ENCODE measurements at regions not wholly inside any gene's neighbourhood (a gene's known extent, or its start where the extent isn't known, plus 50 kb on each side); places are given as distances from the start of the nearest gene placed in this dataset.

DNA sequence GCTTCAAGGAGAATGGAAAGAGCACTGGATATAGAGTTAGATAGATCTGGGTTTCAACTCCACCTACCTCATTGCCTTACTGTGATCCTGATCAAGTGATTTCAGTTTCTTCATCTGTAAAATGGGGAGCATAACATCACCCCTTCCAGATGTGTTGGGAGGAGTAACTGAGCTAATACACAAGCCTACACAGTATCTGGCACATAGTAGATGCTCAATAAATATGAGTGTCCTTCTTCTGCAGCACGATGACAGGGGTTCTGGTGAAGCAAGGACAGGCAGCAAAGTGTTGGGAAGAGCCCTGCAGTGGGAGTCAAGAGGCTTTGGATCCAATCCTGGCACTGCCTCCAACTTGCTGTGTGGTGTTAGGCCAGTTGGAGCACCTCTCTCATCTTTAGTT lies 270.0 kb downstream of the UACA start:
- DNase-seq: no peak

DNA sequence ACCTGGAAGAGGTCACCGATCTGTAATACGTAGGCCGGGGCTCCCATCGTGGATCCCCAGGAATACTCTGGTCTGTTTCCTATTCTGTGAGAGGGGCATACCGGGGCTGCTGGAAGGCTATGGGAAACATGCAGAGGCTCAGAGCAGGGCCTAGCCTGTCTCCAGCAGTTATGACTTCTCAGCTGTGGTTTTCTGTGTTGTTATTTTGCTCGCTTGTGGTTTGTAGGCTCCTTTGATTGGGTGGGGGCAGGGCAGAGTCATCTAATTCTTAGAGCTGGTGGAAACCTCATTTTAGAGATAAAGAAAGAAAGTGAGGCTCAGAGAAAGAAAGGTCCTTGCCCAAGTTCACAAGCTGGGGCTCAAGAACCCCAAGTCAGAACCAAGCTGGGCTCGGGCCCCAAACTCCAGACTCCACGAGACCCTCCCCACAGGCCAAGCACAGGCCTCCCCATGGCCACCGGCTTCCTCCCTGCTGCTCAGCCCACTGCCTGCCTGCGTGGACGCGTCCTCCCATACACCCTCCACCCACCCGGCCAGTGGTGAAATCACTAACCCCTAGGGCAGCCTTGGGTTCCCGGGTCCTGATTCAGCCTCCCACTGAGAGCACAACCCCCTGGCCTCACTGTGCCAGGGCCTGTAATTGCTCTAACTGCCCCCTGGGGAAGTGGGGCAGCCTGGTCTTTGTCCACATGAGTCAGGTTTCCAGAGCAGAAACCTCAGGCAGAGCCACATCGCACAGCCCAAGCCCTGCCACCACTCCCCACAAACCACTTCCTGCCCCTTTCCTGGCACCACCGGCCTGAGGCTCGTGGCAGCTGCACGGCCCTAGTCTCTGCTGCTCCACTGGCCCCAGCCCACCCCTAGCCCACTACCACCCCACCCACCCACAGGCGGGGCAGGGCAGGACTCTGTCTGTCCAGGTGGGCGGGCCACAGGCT lies 270.8 kb downstream of the UACA start:
- peak in 15 of 56 donors; percentile 5 to 43 (median 24) for DNase-seq

DNA sequence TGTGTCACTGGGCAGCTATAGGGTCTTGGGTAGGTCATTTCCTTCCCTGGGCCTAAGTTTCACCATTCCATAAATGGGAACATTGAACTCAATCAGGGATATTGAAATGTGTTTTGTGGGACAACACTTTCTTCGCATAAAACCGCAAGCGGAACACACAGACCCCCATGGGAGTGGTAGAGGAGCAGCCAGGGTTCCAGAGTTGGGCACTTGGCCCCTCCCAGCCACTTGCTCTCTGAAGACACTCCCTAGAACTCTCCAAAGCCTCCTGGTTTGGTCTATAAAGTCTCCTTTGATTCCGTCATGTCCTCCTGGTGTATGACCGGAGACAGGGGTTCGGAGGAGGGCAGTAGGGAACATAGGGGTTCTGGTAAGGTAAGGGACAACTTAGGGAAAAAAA lies 271.7 kb downstream of the UACA start:
- no peak for DNase-seq

DNA sequence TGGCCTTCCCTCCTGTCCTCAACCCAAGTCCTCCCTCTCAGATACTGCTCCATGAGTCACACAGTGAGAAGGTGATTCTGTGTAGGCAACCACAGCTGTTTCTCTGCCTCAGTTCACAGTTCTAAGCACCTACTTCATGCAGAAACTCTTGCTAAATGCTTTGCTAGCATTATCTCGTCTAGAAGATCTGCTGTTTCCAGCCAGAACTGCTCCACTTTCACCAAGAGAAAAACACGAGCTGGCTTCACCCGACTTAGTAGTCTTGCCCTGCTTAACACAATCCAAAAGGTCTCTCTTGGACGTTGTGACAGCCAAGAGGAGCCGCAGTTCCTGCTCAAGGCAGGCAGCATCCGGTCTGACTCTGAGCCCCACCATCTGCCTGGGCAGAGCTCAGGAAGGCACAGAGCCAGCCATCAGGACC lies 272.1 kb downstream of the UACA start:
- no peak for DNase-seq

DNA sequence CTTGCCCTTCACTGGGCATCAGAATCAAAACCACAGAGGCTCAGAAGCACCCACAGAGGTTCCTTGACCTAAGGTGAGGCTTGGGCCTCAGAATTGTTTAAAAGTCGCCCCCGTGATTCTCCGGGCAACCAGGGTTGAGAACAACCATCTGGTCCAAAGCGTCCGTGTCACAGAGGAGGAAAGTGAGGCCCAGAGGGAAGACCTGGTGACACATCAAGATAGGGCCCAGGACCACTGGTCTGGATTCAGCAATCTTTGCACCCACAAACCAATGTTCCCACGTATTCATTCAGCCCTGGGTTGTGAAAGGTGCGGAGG lies 272.6 kb downstream of the UACA start:
- no peak for DNase-seq

DNA sequence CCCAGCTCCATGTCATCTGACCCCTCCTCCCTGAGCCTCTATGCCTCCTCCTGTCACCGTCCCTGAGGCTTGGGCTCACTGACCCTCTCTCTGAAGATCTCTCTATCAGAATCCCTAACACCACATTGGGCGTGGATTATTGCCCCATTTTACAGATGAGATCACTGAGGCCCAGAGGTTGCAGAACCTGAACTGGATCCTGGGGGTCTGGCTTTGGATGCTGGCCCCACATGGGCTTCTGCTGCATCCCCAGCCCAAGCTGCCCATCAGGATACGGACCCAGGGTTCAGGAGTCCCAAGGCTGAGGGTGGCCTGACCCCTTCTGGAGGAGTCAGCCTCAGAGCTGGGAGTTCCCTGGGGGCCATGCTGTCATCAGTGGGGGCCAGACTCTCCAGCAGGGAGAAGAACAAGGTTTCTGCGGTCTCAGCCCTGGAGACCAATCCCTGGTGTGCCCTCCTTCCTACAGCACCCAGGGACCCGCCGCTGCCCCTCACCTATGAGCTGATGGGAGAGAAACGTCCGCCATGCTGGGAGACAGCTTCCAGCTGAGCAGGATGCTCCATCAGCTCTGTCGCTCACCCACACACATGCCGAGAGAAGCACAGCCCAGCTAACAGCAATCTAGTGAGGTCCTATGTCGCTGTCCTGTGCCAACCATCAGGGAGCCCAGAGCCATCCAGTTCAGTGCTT lies 273.1 kb downstream of the UACA start:
- no peak for DNase-seq

DNA sequence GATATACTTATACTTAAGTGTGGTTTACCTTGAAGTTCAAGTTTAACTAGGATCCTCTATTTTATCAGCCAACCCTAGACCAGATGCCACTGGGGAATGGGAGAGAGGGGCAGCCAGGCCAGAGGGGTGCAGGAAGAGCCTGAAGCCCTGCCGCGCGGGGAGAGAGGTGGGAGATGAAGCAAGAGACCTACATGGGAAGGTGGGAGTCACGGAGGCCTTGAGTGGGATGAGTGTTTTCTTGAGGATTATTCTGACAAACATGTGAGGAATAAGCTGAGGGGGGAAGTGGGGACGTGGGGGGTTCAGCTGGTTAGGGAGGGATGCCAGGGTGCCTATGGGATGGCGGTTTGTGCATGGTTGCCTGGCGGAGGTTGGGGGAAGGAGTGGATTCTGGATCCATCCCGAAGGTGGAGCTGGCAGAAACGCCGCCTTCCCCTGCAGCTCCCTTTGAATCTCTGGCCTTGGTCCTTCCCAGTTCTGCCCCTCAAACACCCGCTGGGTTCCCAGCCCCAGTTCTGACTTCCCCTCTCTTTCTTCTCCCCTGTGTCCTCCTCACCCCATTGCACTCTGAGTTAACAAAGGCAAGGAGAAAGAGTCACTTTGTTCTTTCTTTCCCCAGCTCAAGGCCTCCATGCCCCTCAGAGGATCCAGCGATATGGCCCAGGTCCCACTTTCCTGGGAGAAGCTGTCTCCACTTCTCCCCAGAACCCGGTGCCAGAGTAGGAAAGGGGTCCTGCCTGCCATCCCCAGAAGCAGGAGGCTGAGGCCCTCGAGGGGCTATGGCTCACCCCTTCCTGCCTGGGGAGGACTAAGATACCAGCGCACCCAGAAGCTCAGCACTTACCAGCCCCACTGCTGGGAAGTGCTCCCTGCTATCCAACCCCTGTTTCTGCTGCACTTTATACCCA lies 274.2 kb downstream of the UACA start:
- no peak for DNase-seq

DNA sequence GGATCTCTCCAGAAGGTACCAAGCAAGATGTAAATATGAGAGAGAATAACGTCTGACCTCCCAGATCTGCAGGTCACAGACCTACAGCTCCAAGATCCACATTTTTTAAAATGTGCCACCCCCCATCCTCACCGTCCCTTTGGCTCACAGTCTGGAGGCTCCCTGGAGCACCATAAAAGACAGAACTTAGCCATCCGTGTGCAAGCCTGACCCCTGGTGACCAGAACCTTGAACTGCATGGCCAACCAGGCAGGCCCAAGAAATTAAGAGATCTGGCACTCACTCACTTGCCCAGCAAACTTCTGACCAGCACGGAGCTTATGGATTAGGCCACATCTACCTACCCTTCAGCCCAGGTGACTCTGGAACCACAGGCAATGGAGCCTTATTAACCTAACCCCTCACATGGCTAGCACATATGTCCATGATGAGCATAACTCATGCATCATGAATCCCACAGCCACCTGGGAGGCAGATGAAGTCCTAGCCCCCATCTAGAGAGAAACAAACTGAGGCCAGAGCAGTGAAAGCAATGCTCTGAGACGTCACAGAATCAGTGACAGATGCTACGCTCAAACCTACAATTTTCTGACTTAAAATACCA lies 275.3 kb downstream of the UACA start:
- peak in 45 of 56 donors; percentile 7 to 82 (median 39) for DNase-seq

DNA sequence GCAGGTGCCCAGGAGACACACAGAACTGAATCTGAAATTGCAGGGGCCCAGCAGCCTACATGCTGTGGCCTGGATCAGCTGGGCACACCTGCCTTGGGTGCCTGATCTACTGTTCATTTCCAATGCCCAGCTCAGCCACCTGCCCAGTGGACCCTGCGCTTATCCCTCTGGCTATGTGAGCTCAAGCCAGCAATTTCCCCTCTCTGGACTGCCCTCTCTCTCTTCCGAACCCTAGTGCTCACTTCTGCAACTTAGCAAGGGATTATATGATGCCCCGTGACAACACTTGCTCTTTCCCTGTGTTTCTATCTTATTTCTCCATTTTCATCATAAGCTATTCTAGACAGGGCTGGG lies 276.0 kb downstream of the UACA start:
- DNase-seq: no peak

DNA sequence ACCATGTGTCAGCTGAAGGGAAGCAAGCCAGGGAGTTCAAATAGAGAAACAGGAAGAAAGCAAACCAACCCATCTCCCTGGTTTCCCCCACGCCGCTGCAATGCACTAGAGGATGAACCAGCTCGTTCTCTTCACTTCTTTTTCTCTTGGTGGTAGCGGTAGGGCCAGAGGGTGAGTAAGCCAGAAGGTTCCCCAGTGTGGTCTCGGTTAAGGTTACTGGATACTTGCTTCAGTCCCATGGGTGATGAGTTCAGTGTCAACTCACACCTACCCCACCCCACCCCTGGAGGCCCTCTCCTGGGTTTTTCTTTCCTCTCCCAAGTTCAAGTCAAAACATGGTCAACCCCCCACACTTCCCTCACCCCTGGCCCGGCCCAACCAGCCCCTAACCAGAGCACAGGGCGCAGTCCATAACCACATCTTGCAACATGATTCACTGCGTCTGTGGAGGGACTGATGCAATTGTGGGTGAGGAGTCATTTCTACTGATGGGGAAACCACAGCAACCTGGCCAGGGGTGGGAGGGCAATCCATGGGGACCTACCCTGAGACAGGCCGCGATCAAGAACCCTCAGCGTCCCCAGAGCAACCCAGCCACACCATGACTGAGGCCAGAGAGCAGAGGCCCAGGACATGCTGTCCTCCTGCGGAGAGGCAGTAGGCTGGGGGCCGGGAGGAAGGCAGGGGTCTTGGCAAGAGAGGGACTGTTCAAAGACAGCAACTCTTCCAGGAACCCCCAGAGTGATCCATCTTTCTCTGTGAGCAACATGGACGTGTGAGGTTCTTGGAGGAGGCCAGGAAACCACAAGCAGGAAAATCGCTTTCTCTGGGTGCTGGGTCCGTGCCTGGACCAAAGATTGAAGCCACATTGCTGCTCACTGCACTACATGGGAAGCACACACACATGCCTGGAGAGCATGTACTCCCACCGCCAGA lies 276.6 kb downstream of the UACA start:
- DNase-seq: peak in 7 of 56 donors; percentile 6 to 51 (median 20)

DNA sequence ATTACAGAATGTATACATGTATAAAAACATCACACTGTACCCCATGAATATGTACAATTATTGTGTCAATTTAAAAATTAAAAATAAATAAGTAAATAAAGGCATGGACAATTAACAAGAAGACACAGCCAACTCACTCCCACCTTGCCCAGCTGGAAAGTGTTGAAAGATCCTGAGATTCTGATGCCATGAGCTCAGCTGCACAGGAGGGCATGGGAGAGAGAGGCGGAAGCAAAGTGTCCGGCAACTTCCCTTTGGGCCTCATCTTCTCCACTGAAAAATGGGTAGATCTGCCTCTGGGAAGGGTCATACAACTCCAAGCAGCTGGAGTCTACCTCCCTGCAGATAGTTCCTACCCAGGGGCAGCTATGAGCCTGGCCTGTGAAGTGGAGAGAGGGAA lies 277.3 kb downstream of the UACA start:
- no peak for DNase-seq

DNA sequence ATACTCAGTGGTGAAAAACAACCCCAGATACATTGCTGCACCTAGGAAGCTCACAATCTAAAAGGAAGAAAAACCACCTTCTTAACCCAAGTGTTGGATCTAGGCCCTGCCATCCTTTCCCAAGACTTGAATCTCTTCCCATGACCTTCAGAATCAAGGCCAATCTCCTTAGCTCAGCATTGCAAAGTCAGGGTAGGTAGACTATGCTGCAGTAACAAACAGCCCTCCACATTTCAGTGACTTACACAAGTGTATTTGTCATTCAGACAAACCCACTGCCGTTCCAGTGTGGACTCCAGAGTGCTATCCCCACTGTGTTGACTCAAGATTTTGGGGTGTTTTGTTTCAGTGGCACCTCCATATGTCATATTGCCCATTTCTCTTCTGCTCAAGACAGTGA lies 278.4 kb downstream of the UACA start:
- no peak for DNase-seq

DNA sequence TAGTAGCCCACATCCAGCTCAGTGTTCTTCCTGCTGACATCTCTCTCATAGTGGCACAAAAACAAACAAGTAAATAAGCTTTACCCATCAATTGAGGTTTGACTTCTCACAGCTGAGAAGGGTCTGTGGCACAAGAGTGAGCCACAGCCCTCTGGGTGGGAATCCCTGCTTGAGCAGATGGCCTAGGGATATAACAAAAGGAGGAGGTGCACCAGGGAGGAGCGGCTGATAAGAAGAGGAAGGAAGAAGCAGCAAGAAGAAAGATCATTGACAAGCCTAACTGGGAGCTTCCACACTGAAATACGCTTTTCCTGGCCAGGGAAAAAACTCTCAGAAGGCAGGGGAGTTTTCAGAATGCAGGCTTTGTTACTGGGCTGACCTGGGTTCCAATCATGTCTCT lies 279.8 kb downstream of the UACA start:
- no peak for DNase-seq

DNA sequence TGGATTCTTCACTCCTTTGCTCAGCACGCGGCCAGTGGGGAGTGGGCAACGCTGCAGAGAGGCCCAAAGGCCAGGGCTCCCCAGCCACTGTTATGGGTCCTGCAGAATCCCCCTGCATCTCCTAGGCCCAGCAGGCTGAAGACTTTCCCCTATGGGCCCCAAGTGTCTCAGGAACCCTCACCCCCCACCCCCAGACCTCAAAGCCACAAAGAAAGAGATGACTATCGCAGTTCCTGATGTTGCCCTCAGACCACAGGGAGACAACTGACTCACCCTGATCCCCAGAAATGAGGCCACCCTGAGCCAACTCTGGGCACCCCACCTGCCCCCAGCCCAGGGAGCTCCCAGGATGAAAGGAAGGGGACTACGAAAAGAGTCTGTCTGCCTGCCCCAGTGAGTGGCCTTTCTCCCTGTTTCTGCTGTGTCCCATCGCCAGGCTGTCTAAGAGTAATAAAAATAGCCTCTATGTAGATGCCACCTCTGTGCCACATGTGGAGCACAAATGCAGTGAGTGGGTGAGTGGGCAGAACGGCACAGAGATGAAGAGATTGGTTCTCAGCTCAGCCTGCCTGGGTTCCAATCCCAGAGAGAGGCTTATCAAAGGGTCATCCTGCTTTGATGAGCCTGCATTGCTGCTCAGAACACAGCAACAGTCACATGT lies 283.0 kb downstream of the UACA start:
- DNase-seq: no peak

DNA sequence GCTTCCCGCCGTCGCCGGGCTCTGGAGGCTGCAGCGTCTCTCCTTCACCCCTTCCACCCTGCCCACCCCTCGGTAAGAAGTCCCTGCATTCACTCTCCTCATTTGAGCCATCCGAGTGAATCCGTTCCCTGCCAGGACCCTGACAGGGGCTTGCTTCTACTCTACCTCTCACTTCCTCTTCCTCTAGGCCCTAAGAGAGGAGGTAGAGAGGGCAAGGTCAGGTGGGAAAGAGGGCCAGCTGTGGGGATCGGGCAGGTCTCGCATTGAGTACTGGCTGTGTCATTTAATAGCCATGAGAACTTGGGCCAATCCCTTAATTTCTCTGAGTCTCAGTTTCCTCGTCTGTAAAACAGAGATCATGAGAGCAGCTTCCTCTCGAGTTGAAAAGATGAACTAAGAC lies 283.6 kb downstream of the UACA start:
- DNase-seq: no peak

DNA sequence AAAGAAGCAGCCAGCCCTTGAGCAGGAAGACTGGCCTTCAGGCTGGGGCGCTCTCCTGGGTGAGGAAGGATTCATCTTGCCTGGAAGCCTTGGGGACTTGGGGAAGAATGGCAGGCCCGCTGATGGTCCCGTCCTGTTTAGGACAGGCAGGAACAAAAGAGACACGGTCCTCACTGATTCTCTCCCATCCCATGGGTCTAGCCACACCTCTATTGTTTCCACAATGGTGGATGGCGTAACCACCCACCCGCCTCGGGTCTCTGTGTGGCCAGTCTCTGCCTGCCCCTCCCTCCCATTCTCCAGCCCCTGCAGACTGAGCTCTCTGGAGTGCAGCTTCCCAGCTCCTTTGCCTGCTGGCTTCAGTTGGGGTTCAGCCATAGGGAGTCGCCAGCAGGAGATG lies 284.3 kb downstream of the UACA start:
- no peak for DNase-seq

DNA sequence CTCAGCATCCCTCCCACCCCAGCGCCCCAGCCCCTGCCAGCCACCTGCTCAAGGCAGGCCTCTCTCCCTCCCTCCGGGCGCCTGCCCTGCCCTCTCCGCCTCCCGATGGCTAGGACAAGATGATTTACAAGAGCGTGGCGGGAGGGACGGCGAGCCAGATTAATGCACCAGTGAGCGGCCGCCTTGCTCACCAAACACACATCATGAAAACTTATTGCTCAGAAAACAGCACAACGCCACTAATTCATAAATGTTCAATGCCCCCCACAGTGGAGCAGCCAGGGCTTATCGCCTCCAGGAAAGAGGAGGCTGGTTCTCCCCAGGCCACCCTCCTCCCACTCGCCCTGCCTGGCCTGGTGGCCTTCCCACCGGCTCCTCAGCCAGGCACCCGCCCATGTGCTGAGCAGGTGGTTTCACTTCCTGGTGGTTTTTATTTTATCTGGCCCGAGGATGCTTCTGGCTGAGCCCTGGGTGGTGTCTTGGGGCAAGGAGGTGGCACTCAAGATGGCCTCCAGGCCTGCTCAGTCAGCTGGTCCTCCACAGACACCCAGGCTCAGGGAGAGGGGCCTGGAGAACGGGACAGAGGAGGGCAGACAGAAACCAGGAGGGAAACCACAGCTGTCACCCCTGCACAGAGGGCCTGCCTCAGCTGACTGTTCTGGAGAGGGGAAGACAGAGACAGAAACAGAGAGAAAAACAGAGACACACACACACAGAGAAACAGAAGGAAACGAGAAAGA lies 284.9 kb downstream of the UACA start:
- DNase-seq: peak in 13 of 56 donors; percentile 4 to 38 (median 20)

DNA sequence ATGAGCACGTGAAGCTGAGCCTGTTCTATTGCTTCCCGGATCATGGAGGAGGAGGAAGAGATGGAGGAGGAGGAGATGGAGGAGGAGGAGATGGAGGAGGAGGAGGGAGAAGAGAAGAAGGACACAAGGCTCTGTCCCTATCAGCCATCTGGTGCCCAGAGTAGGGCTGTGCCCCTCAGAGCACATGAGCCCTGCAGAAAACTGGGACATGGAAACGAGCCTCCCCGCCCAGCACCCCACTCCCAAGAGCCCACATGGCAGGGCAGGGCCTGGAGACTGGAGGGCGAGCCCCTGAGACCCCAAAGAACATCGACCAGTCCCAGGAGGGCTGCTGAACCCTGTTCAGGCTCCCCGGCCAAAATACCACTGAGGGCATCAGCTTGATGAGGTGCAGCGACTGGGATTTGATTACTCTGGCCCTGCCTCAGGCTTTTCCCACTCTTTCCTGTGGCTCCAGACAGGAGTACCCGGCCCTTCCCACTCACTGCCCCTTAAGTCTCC lies 285.6 kb downstream of the UACA start:
- no peak for DNase-seq

DNA sequence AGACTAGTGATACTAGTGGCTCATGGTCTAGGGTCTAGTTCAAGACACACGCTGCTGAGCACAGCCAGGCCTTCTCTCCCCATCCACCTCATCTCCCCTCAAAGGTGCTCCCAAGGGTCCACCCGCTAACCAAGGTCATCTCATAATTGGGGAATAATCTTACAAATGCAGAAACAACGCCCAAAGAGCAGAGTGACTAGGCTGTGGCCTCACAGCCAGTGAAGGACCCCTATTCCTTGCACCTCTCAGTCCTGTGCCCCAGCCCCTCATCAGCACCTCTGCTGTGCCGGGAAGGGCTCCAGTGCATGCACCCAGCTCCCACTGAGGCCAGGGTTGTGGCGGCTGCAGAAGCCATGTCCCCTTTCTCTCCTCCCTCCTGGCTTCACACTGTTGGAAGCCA lies 286.9 kb downstream of the UACA start:
- DNase-seq: no peak

Measured in amygdala (tissue), 56 donors.